ENCODE measurements at regions not wholly inside any gene's neighbourhood (a gene's known extent, or its start where the extent isn't known, plus 50 kb on each side); places are given as distances from the start of the nearest gene placed in this dataset.

DNA sequence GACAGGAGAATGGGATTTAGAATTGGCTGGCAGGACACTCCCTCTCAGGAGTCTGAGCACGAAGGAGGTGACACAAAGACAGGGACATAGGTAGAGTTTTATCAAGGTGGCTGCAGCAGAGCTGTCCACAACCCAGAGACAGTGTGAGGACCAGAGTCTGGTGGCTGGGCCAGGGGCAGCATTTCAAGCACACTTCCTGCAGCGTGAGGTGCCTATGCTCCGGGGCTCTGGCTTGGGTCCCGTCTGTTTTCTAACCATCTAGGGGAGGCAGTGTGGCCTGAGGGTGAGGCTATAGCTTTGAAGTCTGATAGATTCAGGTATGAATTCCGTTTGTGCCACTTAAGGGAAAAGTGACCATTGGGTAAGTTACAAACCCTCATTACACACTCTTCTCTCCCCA, 222.7 kb upstream of the ZMIZ1 start:
- TF ChIP-seq, protein P1, sequence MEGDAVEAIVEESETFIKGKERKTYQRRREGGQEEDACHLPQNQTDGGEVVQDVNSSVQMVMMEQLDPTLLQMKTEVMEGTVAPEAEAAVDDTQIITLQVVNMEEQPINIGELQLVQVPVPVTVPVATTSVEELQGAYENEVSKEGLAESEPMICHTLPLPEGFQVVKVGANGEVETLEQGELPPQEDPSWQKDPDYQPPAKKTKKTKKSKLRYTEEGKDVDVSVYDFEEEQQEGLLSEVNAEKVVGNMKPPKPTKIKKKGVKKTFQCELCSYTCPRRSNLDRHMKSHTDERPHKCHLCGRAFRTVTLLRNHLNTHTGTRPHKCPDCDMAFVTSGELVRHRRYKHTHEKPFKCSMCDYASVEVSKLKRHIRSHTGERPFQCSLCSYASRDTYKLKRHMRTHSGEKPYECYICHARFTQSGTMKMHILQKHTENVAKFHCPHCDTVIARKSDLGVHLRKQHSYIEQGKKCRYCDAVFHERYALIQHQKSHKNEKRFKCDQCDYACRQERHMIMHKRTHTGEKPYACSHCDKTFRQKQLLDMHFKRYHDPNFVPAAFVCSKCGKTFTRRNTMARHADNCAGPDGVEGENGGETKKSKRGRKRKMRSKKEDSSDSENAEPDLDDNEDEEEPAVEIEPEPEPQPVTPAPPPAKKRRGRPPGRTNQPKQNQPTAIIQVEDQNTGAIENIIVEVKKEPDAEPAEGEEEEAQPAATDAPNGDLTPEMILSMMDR (IDR thresholded peaks at IDR 0.05) = no peak
- TF ChIP-seq POLR2A (IDR thresholded peaks at IDR 0.05) = no peak

Measured in thyroid gland (tissue), 4 donors.